VCaP (cell line): ENCODE measurements at regions not wholly inside any gene's neighbourhood (a gene's known extent, or its start where the extent isn't known, plus 50 kb on each side); places are given as distances from the start of the nearest gene placed in this dataset.
"Not testable (repeated sequence)": the region's sequence is repeated elsewhere in the genome, so short reads cannot be mapped to it uniquely, and the experiment has no call there.

Source experiments
- H3K27ac ChIP-seq: fragments of 450-650 bp; 2 replicates; pipeline ENCODE4 v1.5.1; 2017
- CTCF ChIP-seq: fragments of 450-650 bp; conservative IDR thresholded peaks from 2 replicates; pipeline ENCODE4 v1.5.1; 2017; ENCODE audit warnings: mild to moderate bottlenecking, moderate library complexity

- no peak for TF ChIP-seq CTCF
These were observed 116.9 kb downstream of the FAM161A start for GRCh38 chr2:61736953-61737352.

GRCh38 chr2:61733563-61733962, 120.3 kb downstream of the FAM161A start:
- TF ChIP-seq CTCF, result no peak
- no peak overlapping the region for H3K27ac ChIP-seq

More at GRCh38 chr2:61736953-61737352, 116.9 kb downstream of the FAM161A start:
- no peak overlapping the region for H3K27ac ChIP-seq

GRCh38 chr2:61732787-61733186, 121.1 kb downstream of the FAM161A start:
- TF ChIP-seq CTCF, result no peak
- H3K27ac ChIP-seq, result no peak overlapping the region

GRCh38 chr2:61727746-61728145, 126.1 kb downstream of the FAM161A start:
- no peak for TF ChIP-seq CTCF
- no peak overlapping the region for H3K27ac ChIP-seq

- no peak for TF ChIP-seq CTCF
- no peak overlapping the region for H3K27ac ChIP-seq
These were observed 127.2 kb downstream of the FAM161A start for GRCh38 chr2:61726456-61727209.

GRCh38 chr2:61723364-61723763, 130.5 kb downstream of the FAM161A start:
- not testable (repeated sequence) for H3K27ac ChIP-seq

- no peak overlapping the region for H3K27ac ChIP-seq
- no peak for TF ChIP-seq CTCF
These were observed 131.1 kb downstream of the FAM161A start for GRCh38 chr2:61722800-61723199.

GRCh38 chr2:61722318-61722717, 131.5 kb downstream of the FAM161A start:
- no peak for TF ChIP-seq CTCF
- no peak overlapping the region for H3K27ac ChIP-seq
